Activated T-cell treated with anti-CD3 and anti-CD28 coated beads, Interleukin-2, amount 50 U/mL, for 1 hour (primary cell): ENCODE measurements at regions not wholly inside any gene's neighbourhood (a gene's known extent, or its start where the extent isn't known, plus 50 kb on each side); places are given as distances from the start of the nearest gene placed in this dataset.

Experiments used
- DNase-seq: peaks from one replicate; pipeline ENCODE4 v3.0.0-alpha.2; 2020

DNA sequence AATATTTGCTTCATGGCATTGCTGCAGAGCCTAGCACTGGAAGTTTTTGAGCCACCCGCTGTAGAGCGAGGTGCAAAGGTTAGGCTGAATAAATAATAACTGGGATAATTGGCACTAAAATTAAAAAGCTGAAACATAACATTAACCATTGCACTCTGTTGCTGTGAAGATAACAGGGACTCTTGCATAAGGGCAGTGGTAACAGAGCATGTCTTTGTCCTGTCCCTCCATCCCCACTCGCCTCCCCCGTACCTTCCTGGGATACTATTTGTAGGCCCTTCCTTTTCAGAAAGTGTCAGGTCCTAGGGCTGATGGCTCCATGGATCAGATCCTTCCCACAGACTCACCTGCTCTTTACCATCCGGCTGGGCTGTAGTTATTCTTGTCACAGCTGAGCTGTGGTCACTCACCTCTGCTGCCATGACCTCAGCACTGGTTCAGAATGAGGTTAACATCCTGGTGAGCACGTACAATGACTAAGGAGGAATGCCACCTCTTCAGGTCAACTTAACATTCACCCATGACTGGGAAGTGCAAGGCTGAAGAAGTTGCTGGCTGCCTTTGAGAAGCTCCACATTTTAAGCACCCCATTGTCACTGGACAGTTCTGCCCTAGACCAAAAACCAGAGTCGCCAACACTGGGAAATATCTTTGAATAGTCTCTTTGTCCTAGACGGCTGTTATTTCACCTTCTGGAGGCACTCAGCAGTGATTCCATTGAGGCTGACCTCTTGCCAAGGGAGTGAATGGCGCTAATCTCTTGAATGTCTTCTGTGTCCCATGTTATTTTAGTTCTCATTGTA, 103.2 kb upstream of the KIRREL3 start:
- DNase-seq, result no peak

DNA sequence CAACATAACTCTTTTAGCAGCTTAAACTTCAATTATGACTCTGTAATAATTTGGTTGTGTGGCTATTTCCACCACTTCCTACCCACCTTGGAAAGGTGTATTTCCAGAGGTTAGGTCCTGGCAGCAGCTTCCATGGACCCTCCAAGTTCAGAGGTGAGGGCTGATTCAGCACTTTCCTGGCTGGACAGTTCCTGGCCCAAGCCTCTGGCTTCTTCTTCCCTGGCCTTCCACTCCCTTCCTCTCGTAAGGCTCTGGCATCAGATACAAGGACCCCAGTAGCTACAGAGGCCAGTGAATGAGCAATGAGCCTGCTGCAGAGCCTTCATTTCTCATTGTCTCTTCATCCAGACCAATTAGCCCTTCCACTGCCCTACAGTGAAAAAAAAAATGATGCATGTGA, 98.1 kb upstream of the KIRREL3 start:
- DNase-seq, result no peak

GRCh38 chr11:127080735-127081134, 80.2 kb upstream of the KIRREL3 start:
- no peak for DNase-seq

DNA sequence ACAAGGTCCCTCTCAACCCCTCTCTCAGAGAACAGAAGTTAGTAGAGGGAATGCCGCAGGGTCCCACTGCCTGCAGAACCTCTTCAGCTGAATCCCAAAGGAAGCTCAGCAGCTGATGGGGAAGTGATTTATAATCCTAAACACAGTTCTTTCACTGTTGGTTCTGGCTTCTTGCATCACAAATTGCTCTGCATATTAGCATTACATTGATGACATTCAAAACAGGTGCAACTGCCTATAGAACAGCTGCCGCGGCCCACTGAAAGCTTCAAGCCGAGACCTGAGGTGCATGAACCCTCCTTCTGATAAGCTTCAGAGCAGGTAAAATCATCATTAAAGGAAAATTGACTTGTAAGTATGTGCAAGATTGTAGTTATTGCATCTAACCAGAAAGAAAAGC, 75.2 kb upstream of the KIRREL3 start:
- no peak for DNase-seq

DNA sequence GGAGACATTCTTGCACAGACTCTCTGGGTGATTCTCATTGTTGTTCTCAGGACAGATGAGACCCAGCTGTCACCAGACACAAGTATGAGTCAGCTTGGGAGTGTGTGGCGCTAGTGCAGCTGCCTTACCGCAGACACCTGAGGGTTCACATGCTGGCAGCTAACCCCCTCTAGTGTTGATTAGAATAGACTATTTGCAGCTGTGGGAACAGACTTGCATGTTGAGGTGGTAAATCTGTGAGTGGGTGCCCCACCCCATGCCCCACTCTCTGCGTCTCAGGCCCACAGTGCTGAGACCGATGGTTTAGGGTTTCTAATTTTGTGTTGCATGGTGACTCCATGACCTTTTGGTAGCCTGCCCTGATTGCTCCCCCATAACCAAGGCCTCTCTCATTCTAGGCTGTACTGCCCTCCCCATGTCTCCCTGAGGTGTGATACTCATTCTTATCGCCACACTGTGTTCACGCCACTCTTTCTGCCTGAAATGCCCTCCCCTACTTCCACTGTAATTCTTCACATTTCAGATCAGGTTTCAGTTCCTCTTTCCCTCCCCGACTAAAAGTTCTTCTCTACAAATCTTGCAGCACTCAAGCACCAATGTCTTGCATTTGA, 73.7 kb upstream of the KIRREL3 start:
- no peak for DNase-seq

DNA sequence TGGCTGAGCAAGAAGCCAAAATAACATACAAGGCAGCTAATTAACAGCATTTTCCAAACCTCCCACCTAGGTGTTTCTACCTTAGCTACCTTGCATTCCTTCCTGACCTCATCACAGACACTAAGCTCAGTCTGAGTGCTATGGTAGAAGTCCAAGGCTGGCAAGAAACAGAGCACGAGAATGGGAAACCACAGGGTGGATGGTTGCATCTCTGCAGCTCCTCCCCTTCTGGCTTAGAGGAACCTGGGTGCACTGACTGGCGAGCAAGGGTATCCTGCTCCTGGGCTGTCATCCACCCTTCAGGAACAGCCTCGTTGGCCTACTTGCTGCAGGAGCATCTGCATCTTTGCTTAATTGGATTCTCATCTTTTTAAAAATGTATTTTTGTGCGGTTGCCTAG, 73.1 kb upstream of the KIRREL3 start:
- DNase-seq, result no peak

- DNase-seq, result no peak
Measured at GRCh38 chr11:127071606-127072005, 71.0 kb upstream of the KIRREL3 start.

GRCh38 chr11:127070808-127071207, 70.2 kb upstream of the KIRREL3 start:
- no peak for DNase-seq

- no peak for DNase-seq
Measured at GRCh38 chr11:127066401-127067090, 66.0 kb upstream of the KIRREL3 start.

- DNase-seq, result no peak
Measured at GRCh38 chr11:127063241-127063640, 62.7 kb upstream of the KIRREL3 start.

GRCh38 chr11:127061947-127062346, 61.4 kb upstream of the KIRREL3 start:
- no peak for DNase-seq

- DNase-seq, result no peak
Measured at GRCh38 chr11:127059750-127060149, 59.2 kb upstream of the KIRREL3 start.

DNA sequence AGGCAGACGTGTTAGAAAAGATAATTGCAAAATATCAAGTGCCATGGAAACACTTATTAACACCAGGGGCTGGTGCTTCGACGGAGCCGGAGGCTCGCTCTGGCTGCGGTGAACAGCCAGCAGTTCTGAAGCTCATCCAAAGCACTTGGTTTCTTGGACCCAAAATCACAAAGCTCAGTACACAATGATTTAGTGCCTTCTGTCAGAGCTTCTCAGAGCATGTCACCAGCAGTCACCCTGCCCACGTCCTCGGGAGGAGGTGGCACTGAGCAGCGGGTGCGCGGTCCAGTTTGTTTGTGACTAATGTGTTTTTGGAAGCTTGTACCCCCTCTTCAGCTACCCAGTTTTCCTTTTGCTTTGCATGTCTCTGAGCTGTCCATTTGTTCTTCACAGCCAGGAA, 58.7 kb upstream of the KIRREL3 start:
- DNase-seq, result no peak

DNA sequence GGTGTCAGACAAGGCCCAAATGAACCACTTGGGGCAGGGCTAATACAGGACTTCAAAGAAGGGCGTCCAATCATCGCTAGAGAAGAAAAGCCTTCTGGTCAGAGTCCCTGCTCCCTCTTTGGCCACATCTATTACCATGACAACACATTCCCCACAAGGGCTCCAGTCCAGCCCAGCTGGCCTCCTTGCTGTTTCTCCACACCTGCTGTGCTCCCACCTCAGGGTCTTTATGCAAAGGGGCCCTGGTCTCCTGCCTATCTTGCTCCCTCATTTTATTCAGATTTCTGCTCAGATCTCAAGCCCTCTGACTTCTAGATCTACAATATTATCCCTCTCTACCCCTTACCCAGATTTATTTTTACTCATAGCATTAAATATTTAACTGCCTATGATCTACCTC, 58.0 kb upstream of the KIRREL3 start:
- no peak for DNase-seq

DNA sequence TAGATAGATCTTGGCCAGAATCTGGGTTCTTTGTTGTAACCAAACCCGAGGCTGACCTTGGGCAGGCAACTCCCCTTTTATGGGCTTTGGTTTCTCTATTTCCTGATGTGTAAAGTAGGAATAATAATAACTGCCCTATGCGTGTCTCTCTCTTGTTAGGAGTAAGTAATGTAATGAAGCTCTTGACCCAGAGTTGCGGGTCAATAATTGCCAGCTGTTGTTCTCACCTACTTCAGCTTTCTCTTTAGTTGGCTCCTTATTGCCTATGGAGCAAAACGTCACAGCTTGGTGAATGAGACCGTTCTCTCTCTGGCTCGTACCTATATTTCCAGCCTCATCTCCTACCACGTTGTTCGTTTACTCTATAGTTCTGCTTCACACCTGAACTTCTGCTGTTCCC, 56.6 kb upstream of the KIRREL3 start:
- DNase-seq, result no peak

DNA sequence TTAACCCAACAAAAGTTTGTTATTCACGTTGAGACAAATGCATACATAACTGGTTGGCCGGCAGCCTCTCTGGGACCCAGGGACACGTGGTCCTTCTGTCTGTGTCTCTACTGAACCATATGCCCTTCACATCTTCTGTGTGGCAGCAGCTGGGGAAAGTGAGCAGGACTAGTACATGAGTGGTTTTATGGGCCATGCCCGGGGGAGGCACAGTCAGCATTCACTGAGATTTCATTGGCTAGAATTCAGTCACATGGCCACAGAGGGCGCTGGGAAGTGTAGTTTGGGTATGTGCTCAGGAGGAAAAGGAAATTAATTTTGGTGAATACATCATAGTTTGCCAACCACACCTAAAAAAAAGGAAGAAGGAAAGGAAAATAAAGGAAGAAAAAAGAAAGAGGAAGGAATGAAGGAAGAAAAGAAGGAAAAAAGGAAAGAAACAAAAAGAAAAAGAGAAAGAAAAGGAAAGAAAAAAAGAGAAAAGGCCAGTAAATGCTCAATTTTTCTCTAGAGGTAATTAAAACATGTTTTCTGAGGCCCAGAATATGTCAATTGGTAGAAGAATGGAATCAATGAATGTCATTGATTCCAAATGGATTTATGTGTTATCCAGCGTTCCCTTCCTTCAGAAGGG, 55.9 kb upstream of the KIRREL3 start:
- DNase-seq, result no peak

GRCh38 chr11:127055236-127055635, 54.7 kb upstream of the KIRREL3 start:
- no peak for DNase-seq

GRCh38 chr11:127054153-127054552, 53.6 kb upstream of the KIRREL3 start:
- DNase-seq, result no peak

- DNase-seq, result no peak
Measured at GRCh38 chr11:127052404-127052803, 51.8 kb upstream of the KIRREL3 start.
